SK-N-SH treated with all-trans-retinoic acid at 6 μM for 48 hours (cell line): ENCODE measurements at regions not wholly inside any gene's neighbourhood (a gene's known extent, or its start where the extent isn't known, plus 50 kb on each side); places are given as distances from the start of the nearest gene placed in this dataset.

Experiments
- ATAC-seq: fragments of 200-7000 bp; cut with Tn5 transposase; 3 replicates; pipeline ENCODE4 v1.9.1; 2020; ENCODE audit warnings: mild to moderate bottlenecking, moderate library complexity
- ARNTL ChIP-seq: fragments of 450-650 bp; formaldehyde crosslinking; IDR thresholded peaks from 2 replicates; pipeline ENCODE4 v1.5.0; 2020; ENCODE audit warnings: low read depth, mild to moderate bottlenecking, moderate library complexity, borderline replicate concordance
- BACH2 ChIP-seq: fragments of 250-450 bp; sonication (Bioruptor Pico); IDR thresholded peaks from 2 replicates; pipeline ENCODE4 v1.9.0; 2021; ENCODE audit warnings: mild to moderate bottlenecking, borderline replicate concordance
- CREB5 ChIP-seq: fragments of 250-450 bp; sonication (Bioruptor Pico); IDR thresholded peaks from 2 replicates; pipeline ENCODE4 v1.5.1; 2020; ENCODE audit warnings: low read depth, mild to moderate bottlenecking, moderate library complexity
- CSDC2 ChIP-seq: fragments of 250-450 bp; sonication (Bioruptor Pico); IDR thresholded peaks from 2 replicates; pipeline ENCODE4 v1.5.0; 2020; ENCODE audit warnings: mild to moderate bottlenecking, moderate library complexity
- ESRRG ChIP-seq: fragments of 250-450 bp; sonication (Bioruptor Pico); IDR thresholded peaks from 2 replicates; pipeline ENCODE4 v1.6.1; 2021; ENCODE audit warnings: mild to moderate bottlenecking
- GLIS3 ChIP-seq: fragments of 250-450 bp; sonication (Bioruptor Pico); IDR thresholded peaks from 2 replicates; pipeline ENCODE4 v1.5.0; 2020; ENCODE audit warnings: mild to moderate bottlenecking, moderate library complexity
- ISL1 ChIP-seq: fragments of 250-450 bp; sonication (Bioruptor Pico); IDR thresholded peaks from 2 replicates; pipeline ENCODE4 v2.1.2; 2022; ENCODE audit warnings: mild to moderate bottlenecking, moderate library complexity
- OSR1 ChIP-seq: fragments of 250-450 bp; sonication (Bioruptor Pico); IDR thresholded peaks from 2 replicates; pipeline ENCODE4 v1.8.0; 2022; ENCODE audit warnings: moderate library complexity, mild to moderate bottlenecking, inconsistent platforms
- PPARA ChIP-seq: fragments of 250-450 bp; sonication (Bioruptor Pico); IDR thresholded peaks from 2 replicates; pipeline ENCODE4 v1.5.0; 2020; ENCODE audit warnings: mild to moderate bottlenecking, borderline replicate concordance
- RARB ChIP-seq: fragments of 250-450 bp; sonication (Bioruptor Pico); IDR thresholded peaks from 2 replicates; pipeline ENCODE4 v1.8.0; 2021; ENCODE audit warnings: mild to moderate bottlenecking, moderate library complexity
- SNAI2 ChIP-seq: fragments of 250-450 bp; sonication (Bioruptor Pico); IDR thresholded peaks from 2 replicates; pipeline ENCODE4 v1.5.0; 2020; ENCODE audit warnings: mild to moderate bottlenecking, moderate library complexity
- TCF4 ChIP-seq: fragments of 250-450 bp; sonication (Bioruptor Pico); IDR thresholded peaks from 2 replicates; pipeline ENCODE4 v1.8.0; 2021; ENCODE audit warnings: mild to moderate bottlenecking, moderate library complexity, borderline replicate concordance
- TOX ChIP-seq: fragments of 250-450 bp; sonication (Bioruptor Pico); IDR thresholded peaks from 2 replicates; pipeline ENCODE4 v1.8.0; 2021; ENCODE audit warnings: mild to moderate bottlenecking, moderate library complexity, borderline replicate concordance
- ZFP30 ChIP-seq: fragments of 450-650 bp; formaldehyde crosslinking; IDR thresholded peaks from 2 replicates; pipeline ENCODE4 v1.5.0; 2022; ENCODE audit warnings: mild to moderate bottlenecking, moderate library complexity
- ZNF565 ChIP-seq: fragments of 450-650 bp; formaldehyde crosslinking; conservative IDR thresholded peaks from 2 replicates; pipeline ENCODE4 v1.5.0; 2020; ENCODE audit warnings: low read depth, mild to moderate bottlenecking, moderate library complexity
- ZNF70 ChIP-seq: fragments of 450-650 bp; formaldehyde crosslinking; IDR thresholded peaks from 2 replicates; pipeline ENCODE4 v1.5.0; 2020; ENCODE audit warnings: mild to moderate bottlenecking, moderate library complexity
- ZNF8 ChIP-seq: fragments of 450-650 bp; formaldehyde crosslinking; IDR thresholded peaks from 2 replicates; pipeline ENCODE4 v1.5.0; 2020; ENCODE audit warnings: mild to moderate bottlenecking, moderate library complexity
- TF ChIP-seq, protein P1 (sequence below): fragments of 250-450 bp; sonication (Bioruptor Pico); IDR thresholded peaks from 2 replicates; pipeline ENCODE4 v1.5.0; 2020; ENCODE audit warnings: mild to moderate bottlenecking, moderate library complexity
- TF ChIP-seq, protein P2 (sequence below): fragments of 250-450 bp; sonication (Bioruptor Pico); IDR thresholded peaks from 2 replicates; pipeline ENCODE4 v1.5.1; 2021; ENCODE audit warnings: mild to moderate bottlenecking, moderate library complexity
- TF ChIP-seq, protein P3 (sequence below): fragments of 250-450 bp; sonication (Bioruptor Pico); IDR thresholded peaks from 2 replicates; pipeline ENCODE4 v1.8.0; 2021; ENCODE audit warnings: low read depth, mild to moderate bottlenecking, moderate library complexity, borderline replicate concordance
- TF ChIP-seq, protein P4 (sequence below): fragments of 250-450 bp; sonication (Bioruptor Pico); IDR thresholded peaks from 2 replicates; pipeline ENCODE4 v1.8.0; 2020; ENCODE audit warnings: mild to moderate bottlenecking, moderate library complexity, borderline replicate concordance

GRCh38 chr1:4973341-4973740, 318.9 kb downstream of the AJAP1 start:
- ATAC-seq = no peak
- no peak for TF ChIP-seq BACH2 (CRISPR knock-in tag)
- no peak for TF ChIP-seq TCF4 (CRISPR knock-in tag)
- no peak for TF ChIP-seq CSDC2 (CRISPR knock-in tag)
- no peak for TF ChIP-seq TOX (CRISPR knock-in tag)

DNA sequence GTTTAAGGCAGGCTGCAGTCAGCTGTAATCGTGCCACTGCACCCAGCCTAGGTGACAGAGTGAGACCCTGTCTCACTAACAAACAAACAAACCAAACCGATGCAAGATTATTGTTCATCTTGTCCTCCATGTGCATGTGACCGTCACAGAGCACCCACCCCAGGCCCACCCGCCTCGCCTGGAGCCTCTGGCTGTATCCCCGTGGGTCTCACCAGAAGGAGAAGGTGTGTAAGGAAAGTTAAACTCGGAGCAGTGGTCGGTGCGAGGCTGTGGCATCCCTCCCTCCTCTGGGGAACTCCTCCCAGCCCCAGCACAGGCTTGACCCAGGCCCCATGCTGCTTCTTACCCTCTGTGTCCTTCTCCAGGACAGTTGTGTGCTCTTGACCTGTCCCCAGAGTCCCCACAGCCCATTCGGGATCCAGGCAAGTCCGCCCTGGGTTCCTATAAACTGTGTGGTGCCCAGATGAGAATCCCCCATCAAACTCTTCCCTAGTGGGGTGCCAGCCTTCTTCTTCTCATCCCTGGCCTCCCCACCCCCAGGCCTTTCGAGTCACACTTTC, 318.4 kb downstream of the AJAP1 start:
- no peak for ATAC-seq

GRCh38 chr1:4971666-4972065, 317.3 kb downstream of the AJAP1 start:
- no peak for TF ChIP-seq ZNF8 (CRISPR knock-in tag)
- TF ChIP-seq CSDC2 (CRISPR knock-in tag) = no peak
- TF ChIP-seq ZNF565 = no peak
- TF ChIP-seq CREB5 (CRISPR knock-in tag) = no peak
- TF ChIP-seq SNAI2 (CRISPR knock-in tag) = no peak
- ATAC-seq = no peak

More for the DNA sequence above, 318.4 kb downstream of the AJAP1 start:
- TF ChIP-seq, protein P1, sequence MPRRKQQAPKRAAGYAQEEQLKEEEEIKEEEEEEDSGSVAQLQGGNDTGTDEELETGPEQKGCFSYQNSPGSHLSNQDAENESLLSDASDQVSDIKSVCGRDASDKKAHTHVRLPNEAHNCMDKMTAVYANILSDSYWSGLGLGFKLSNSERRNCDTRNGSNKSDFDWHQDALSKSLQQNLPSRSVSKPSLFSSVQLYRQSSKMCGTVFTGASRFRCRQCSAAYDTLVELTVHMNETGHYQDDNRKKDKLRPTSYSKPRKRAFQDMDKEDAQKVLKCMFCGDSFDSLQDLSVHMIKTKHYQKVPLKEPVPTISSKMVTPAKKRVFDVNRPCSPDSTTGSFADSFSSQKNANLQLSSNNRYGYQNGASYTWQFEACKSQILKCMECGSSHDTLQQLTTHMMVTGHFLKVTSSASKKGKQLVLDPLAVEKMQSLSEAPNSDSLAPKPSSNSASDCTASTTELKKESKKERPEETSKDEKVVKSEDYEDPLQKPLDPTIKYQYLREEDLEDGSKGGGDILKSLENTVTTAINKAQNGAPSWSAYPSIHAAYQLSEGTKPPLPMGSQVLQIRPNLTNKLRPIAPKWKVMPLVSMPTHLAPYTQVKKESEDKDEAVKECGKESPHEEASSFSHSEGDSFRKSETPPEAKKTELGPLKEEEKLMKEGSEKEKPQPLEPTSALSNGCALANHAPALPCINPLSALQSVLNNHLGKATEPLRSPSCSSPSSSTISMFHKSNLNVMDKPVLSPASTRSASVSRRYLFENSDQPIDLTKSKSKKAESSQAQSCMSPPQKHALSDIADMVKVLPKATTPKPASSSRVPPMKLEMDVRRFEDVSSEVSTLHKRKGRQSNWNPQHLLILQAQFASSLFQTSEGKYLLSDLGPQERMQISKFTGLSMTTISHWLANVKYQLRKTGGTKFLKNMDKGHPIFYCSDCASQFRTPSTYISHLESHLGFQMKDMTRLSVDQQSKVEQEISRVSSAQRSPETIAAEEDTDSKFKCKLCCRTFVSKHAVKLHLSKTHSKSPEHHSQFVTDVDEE (CRISPR knock-in tag) = no peak
- no peak for TF ChIP-seq TCF4 (CRISPR knock-in tag)
- no peak for TF ChIP-seq CSDC2 (CRISPR knock-in tag)
- no peak for TF ChIP-seq OSR1 (CRISPR knock-in tag)
- no peak for TF ChIP-seq PPARA
- TF ChIP-seq ISL1 (CRISPR knock-in tag) = no peak
- TF ChIP-seq GLIS3 (CRISPR knock-in tag) = no peak
- no peak for TF ChIP-seq ZNF565
- TF ChIP-seq CREB5 (CRISPR knock-in tag) = no peak
- TF ChIP-seq, protein P2, sequence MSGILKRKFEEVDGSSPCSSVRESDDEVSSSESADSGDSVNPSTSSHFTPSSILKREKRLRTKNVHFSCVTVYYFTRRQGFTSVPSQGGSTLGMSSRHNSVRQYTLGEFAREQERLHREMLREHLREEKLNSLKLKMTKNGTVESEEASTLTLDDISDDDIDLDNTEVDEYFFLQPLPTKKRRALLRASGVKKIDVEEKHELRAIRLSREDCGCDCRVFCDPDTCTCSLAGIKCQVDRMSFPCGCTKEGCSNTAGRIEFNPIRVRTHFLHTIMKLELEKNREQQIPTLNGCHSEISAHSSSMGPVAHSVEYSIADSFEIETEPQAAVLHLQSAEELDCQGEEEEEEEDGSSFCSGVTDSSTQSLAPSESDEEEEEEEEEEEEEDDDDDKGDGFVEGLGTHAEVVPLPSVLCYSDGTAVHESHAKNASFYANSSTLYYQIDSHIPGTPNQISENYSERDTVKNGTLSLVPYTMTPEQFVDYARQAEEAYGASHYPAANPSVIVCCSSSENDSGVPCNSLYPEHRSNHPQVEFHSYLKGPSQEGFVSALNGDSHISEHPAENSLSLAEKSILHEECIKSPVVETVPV (CRISPR knock-in tag) = no peak
- no peak for TF ChIP-seq ESRRG
- TF ChIP-seq, protein P3, sequence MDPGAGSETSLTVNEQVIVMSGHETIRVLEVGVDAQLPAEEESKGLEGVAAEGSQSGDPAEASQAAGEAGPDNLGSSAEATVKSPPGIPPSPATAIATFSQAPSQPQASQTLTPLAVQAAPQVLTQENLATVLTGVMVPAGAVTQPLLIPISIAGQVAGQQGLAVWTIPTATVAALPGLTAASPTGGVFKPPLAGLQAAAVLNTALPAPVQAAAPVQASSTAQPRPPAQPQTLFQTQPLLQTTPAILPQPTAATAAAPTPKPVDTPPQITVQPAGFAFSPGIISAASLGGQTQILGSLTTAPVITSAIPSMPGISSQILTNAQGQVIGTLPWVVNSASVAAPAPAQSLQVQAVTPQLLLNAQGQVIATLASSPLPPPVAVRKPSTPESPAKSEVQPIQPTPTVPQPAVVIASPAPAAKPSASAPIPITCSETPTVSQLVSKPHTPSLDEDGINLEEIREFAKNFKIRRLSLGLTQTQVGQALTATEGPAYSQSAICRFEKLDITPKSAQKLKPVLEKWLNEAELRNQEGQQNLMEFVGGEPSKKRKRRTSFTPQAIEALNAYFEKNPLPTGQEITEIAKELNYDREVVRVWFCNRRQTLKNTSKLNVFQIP (CRISPR knock-in tag) = no peak
- no peak for TF ChIP-seq RARB (CRISPR knock-in tag)
- TF ChIP-seq SNAI2 (CRISPR knock-in tag) = no peak

- no peak for ATAC-seq
- no peak for TF ChIP-seq ZNF8 (CRISPR knock-in tag)
- TF ChIP-seq, protein P2 (CRISPR knock-in tag) = no peak
- TF ChIP-seq TCF4 (CRISPR knock-in tag) = no peak
- TF ChIP-seq CSDC2 (CRISPR knock-in tag) = no peak
- TF ChIP-seq, protein P4, sequence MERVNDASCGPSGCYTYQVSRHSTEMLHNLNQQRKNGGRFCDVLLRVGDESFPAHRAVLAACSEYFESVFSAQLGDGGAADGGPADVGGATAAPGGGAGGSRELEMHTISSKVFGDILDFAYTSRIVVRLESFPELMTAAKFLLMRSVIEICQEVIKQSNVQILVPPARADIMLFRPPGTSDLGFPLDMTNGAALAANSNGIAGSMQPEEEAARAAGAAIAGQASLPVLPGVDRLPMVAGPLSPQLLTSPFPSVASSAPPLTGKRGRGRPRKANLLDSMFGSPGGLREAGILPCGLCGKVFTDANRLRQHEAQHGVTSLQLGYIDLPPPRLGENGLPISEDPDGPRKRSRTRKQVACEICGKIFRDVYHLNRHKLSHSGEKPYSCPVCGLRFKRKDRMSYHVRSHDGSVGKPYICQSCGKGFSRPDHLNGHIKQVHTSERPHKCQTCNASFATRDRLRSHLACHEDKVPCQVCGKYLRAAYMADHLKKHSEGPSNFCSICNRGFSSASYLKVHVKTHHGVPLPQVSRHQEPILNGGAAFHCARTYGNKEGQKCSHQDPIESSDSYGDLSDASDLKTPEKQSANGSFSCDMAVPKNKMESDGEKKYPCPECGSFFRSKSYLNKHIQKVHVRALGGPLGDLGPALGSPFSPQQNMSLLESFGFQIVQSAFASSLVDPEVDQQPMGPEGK = no peak
- TF ChIP-seq SNAI2 (CRISPR knock-in tag) = no peak
- no peak for TF ChIP-seq ZNF565
- no peak for TF ChIP-seq ARNTL (CRISPR knock-in tag)
- TF ChIP-seq CREB5 (CRISPR knock-in tag) = no peak
- TF ChIP-seq BACH2 (CRISPR knock-in tag) = no peak
- no peak for TF ChIP-seq ZNF70 (CRISPR knock-in tag)
- TF ChIP-seq TOX (CRISPR knock-in tag) = no peak
- TF ChIP-seq ESRRG = no peak
- no peak for TF ChIP-seq ZFP30
- no peak for TF ChIP-seq ISL1 (CRISPR knock-in tag)
Observed at GRCh38 chr1:4970532-4970931, 316.1 kb downstream of the AJAP1 start.
